Medulla oblongata (tissue), 1 donor: ENCODE measurements at regions not wholly inside any gene's neighbourhood (a gene's known extent, or its start where the extent isn't known, plus 50 kb on each side); places are given as distances from the start of the nearest gene placed in this dataset.
A peak's percentile ranks its signal among the peaks of the same experiment; 100 is the strongest.

Experiments
- DNase-seq: peaks from one replicate; pipeline ENCODE4 v3.0.0-alpha.2; 2015; ENCODE audit errors: extremely low spot score

GRCh38 chrX:9315086-9315485, 149.8 kb upstream of the TBL1X start:
- no peak for DNase-seq

GRCh38 chrX:9316096-9316495, 148.8 kb upstream of the TBL1X start:
- DNase-seq: peak; percentile 49

GRCh38 chrX:9317176-9317575, 147.7 kb upstream of the TBL1X start:
- no peak for DNase-seq

- no peak for DNase-seq
Measured at GRCh38 chrX:9318213-9318612, 146.6 kb upstream of the TBL1X start.

GRCh38 chrX:9318766-9319165, 146.1 kb upstream of the TBL1X start:
- DNase-seq: no peak

GRCh38 chrX:9320940-9321339, 143.9 kb upstream of the TBL1X start:
- DNase-seq: no peak

GRCh38 chrX:9324676-9325075, 140.2 kb upstream of the TBL1X start:
- DNase-seq: no peak

- DNase-seq: no peak
Measured at GRCh38 chrX:9326369-9326768, 138.5 kb upstream of the TBL1X start.

- no peak for DNase-seq
Measured at GRCh38 chrX:9327086-9327746, 137.6 kb upstream of the TBL1X start.

GRCh38 chrX:9327747-9328145, 137.1 kb upstream of the TBL1X start:
- no peak for DNase-seq

- no peak for DNase-seq
Measured at GRCh38 chrX:9329056-9329455, 135.8 kb upstream of the TBL1X start.

- no peak for DNase-seq
Measured at GRCh38 chrX:9330249-9330982, 134.4 kb upstream of the TBL1X start.

- DNase-seq: no peak
Measured at GRCh38 chrX:9333873-9334560, 130.8 kb upstream of the TBL1X start.

GRCh38 chrX:9335251-9335650, 129.6 kb upstream of the TBL1X start:
- DNase-seq: no peak

- no peak for DNase-seq
Measured at GRCh38 chrX:9336456-9336855, 128.4 kb upstream of the TBL1X start.

GRCh38 chrX:9337046-9337445, 127.8 kb upstream of the TBL1X start:
- DNase-seq: peak; percentile 33

- no peak for DNase-seq
Measured at GRCh38 chrX:9338986-9339385, 125.9 kb upstream of the TBL1X start.

- DNase-seq: no peak
Measured at GRCh38 chrX:9339603-9340491, 125.0 kb upstream of the TBL1X start.

GRCh38 chrX:9340598-9341290, 124.1 kb upstream of the TBL1X start:
- DNase-seq: peak; percentile 56

GRCh38 chrX:9341291-9342201, 123.3 kb upstream of the TBL1X start:
- DNase-seq: peak; percentile 60
